ENCODE measurements at regions not wholly inside any gene's neighbourhood (a gene's known extent, or its start where the extent isn't known, plus 50 kb on each side); places are given as distances from the start of the nearest gene placed in this dataset.

GRCh38 chr6:22433745-22434144, 135.6 kb upstream of the HDGFL1 start:
- Histone ChIP-seq H3K4me3 (no peak overlapping the region), H3K4me2 (no peak overlapping the region), H3K4me1 (no peaks in the 10 kb centered on the region), H3K27ac (no peak overlapping the region), H3K9me3 (no peaks in the 10 kb centered on the region)
- DNase-seq (ENCODE audit: low read depth in 1 of 2, low spot score in 1 of 2), result no peak
- ChIA-PET POLR2A (no interaction called here), CTCF (interaction anchor here (0.5 to 0.7 kb wide), 3 partner anchors 9 to 1025 kb away, joined by 3 read pairs; no protein-coding TSS in a partner anchor)
- no peak for FAIRE-seq
- 70% methylated on average over 6 of the region's 6 CpGs for WGBS (ENCODE audit: missing lambda C conversion rate)
- no peak for ATAC-seq
- TF ChIP-seq MAFK (IDR thresholded peaks at IDR 0.05; ENCODE audit: partially characterized antibody) (no peak), CBX8 (IDR thresholded peaks at IDR 0.05) (no peak), BHLHE40 (IDR thresholded peaks at IDR 0.05; ENCODE audit: low read depth, low read length) (no peak), MAX (IDR thresholded peaks at IDR 0.05) (no peak), REST (IDR thresholded peaks at IDR 0.05) (no peak), NFE2L2 (conservative IDR thresholded peaks at IDR 0.05; ENCODE audit: low read length) (no peak), HOXA7 (CRISPR knock-in tag; IDR thresholded peaks at IDR 0.05) (no peak), MAZ (IDR thresholded peaks at IDR 0.05; ENCODE audit: borderline replicate concordance, low read depth, low read length) (no peak), CHD2 (IDR thresholded peaks at IDR 0.05; ENCODE audit: low read length, partially characterized antibody) (no peak)

GRCh38 chr6:22435151-22435550, 134.2 kb upstream of the HDGFL1 start:
- CTCF ChIA-PET, result no interaction called here
- Histone ChIP-seq H3K4me3 (no peak overlapping the region), H3K4me2 (no peak overlapping the region), H3K9me3 (no peaks in the 10 kb centered on the region), H3K27ac (no peak overlapping the region), H3K4me1 (no peaks in the 10 kb centered on the region)
- TF ChIP-seq ZSCAN20 (CRISPR knock-in tag; IDR thresholded peaks at IDR 0.05) (no peak), CTCF (IDR thresholded peaks at IDR 0.05) (no peak), ZFP36 (IDR thresholded peaks at IDR 0.05; ENCODE audit: borderline replicate concordance, partially characterized antibody) (no peak), HEYL (CRISPR knock-in tag; IDR thresholded peaks at IDR 0.05) (no peak)
- no peak for FAIRE-seq
- POLR2A ChIA-PET, result no interaction called here
- ATAC-seq, result no peak
- WGBS (ENCODE audit: missing lambda C conversion rate), result 65% methylated on average over 4 of the region's 4 CpGs
- no peak for DNase-seq (ENCODE audit: low read depth in 1 of 2, low spot score in 1 of 2)

- H3K27ac ChIP-seq, result no peak overlapping the region
- no peak for ATAC-seq
- CTCF ChIA-PET, result no interaction called here
- TF ChIP-seq CHD4 (IDR thresholded peaks at IDR 0.05; ENCODE audit: borderline replicate concordance), result no peak
- TF ChIP-seq JUNB (IDR thresholded peaks at IDR 0.05), result no peak
- TF ChIP-seq BHLHE40 (IDR thresholded peaks at IDR 0.05; ENCODE audit: low read depth, low read length), result no peak
- TF ChIP-seq TP53 (CRISPR knock-in tag; IDR thresholded peaks at IDR 0.05), result no peak
- TF ChIP-seq MAFK (IDR thresholded peaks at IDR 0.05; ENCODE audit: partially characterized antibody), result no peak
- no peak for TF ChIP-seq ZNF302 (CRISPR knock-in tag; IDR thresholded peaks at IDR 0.05)
- TF ChIP-seq BCL3 (IDR thresholded peaks at IDR 0.05), result no peak
- TF ChIP-seq MAX (IDR thresholded peaks at IDR 0.05), result no peak
- TF ChIP-seq MAZ (IDR thresholded peaks at IDR 0.05; ENCODE audit: borderline replicate concordance, low read depth, low read length), result no peak
- no peak for TF ChIP-seq CBX2 (IDR thresholded peaks at IDR 0.05; ENCODE audit: borderline replicate concordance, low read depth)
- no peak for TF ChIP-seq ELK1 (IDR thresholded peaks at IDR 0.05; ENCODE audit: low read depth, low read length)
- TF ChIP-seq NPAS2 (CRISPR knock-in tag; IDR thresholded peaks at IDR 0.05; ENCODE audit: borderline replicate concordance), result no peak
- TF ChIP-seq CTCF (IDR thresholded peaks at IDR 0.05), result no peak
- no peak for TF ChIP-seq SMC3 (IDR thresholded peaks at IDR 0.05)
- no peak for TF ChIP-seq POLR2AphosphoS2 (conservative IDR thresholded peaks at IDR 0.05; ENCODE audit: low read length)
- no peak for TF ChIP-seq HEYL (CRISPR knock-in tag; IDR thresholded peaks at IDR 0.05)
These were observed 133.2 kb upstream of the HDGFL1 start for GRCh38 chr6:22436134-22436533.

More at GRCh38 chr6:22436134-22436533, 133.2 kb upstream of the HDGFL1 start:
- POLR2A ChIA-PET, result no interaction called here
- no peaks in the 10 kb centered on the region for H3K9me3 ChIP-seq
- FAIRE-seq (no peak), DNase-seq (ENCODE audit: low read depth in 1 of 2, low spot score in 1 of 2) (no peak)
- 73% methylated on average over 2 of the region's 2 CpGs for WGBS (ENCODE audit: missing lambda C conversion rate)
- no peak overlapping the region for H3K4me2 ChIP-seq
- no peaks in the 10 kb centered on the region for H3K4me1 ChIP-seq
- no peak overlapping the region for H3K4me3 ChIP-seq
